Omental fat pad (tissue), 3 donors: ENCODE measurements at regions not wholly inside any gene's neighbourhood (a gene's known extent, or its start where the extent isn't known, plus 50 kb on each side); places are given as distances from the start of the nearest gene placed in this dataset.

Source experiments
- ATAC-seq: fragments of 150-250 bp; one replicate; pipeline ENCODE4 v1.9.1; 2016; ENCODE audit warnings: mild to moderate bottlenecking, moderate library complexity; ENCODE audit not compliant: low FRiP score
- DNase-seq: peaks from one replicate; pipeline ENCODE4 v3.0.0-alpha.2; 2019; ENCODE audit warnings: low spot score
- CTCF ChIP-seq, 3 donors: fragments of 450-650 bp; IDR thresholded peaks; one replicate each; pipeline ENCODE4 v1.5.1; 2016 to 2017; ENCODE audit warnings: antibody characterized with exemption in 3 of 3, mild to moderate bottlenecking in 3 of 3, moderate library complexity in 2 of 3

GRCh38 chr16:60720060-60720459 is 1316.2 kb downstream of the CDH8 start:
- DNase-seq (no peak), ATAC-seq (no peak)
- TF ChIP-seq CTCF (IDR thresholded peaks at IDR 0.05): no peak

- TF ChIP-seq CTCF (IDR thresholded peaks at IDR 0.05): no peak
- no peak for DNase-seq
- no peak for ATAC-seq
These were observed 1318.4 kb downstream of the CDH8 start for GRCh38 chr16:60717808-60718207.

- TF ChIP-seq CTCF (IDR thresholded peaks at IDR 0.05): no peak
- ATAC-seq (no peak), DNase-seq (no peak)
These were observed 1324.1 kb downstream of the CDH8 start for GRCh38 chr16:60712144-60712543.

GRCh38 chr16:60704726-60705125 is 1331.5 kb downstream of the CDH8 start:
- no peak for DNase-seq
- no peak for ATAC-seq

GRCh38 chr16:60703096-60703495 is 1333.1 kb downstream of the CDH8 start:
- ATAC-seq: no peak
- no peak for DNase-seq
- TF ChIP-seq CTCF (IDR thresholded peaks at IDR 0.05): no peak

More at GRCh38 chr16:60704726-60705125, 1331.5 kb downstream of the CDH8 start:
- no peak for TF ChIP-seq CTCF (IDR thresholded peaks at IDR 0.05)

- DNase-seq (no peak), ATAC-seq (no peak)
- no peak for TF ChIP-seq CTCF (IDR thresholded peaks at IDR 0.05)
These were observed 1349.4 kb downstream of the CDH8 start for GRCh38 chr16:60686824-60687223.

- TF ChIP-seq CTCF (IDR thresholded peaks at IDR 0.05): no peak
- ATAC-seq: no peak
- DNase-seq: no peak
These were observed 1352.2 kb downstream of the CDH8 start for GRCh38 chr16:60684002-60684401.
